ENCODE measurements at regions not wholly inside any gene's neighbourhood (a gene's known extent, or its start where the extent isn't known, plus 50 kb on each side); places are given as distances from the start of the nearest gene placed in this dataset.
"Not testable (repeated sequence)": the region's sequence is repeated elsewhere in the genome, so short reads cannot be mapped to it uniquely, and the experiment has no call there.

DNA sequence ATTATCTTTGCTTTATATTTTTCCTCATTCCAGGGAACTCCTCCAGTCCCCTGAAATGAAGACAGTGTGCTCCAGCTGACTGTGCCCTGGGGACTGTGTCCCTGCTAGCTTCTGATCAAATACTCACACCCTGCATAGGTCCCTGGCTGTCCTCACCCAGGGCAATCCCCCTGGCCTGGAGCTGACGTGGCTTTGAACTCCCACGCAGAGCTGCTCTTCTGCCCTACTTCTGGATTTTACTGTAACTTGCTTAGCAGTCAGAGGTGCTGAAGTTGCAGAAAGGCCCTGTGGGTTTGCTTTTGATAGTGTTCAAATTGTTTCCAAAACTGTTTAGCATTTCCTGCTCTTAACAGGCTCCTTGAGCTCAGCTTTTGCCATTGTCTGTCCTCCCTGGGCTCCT is 186.5 kb downstream of the FASLG start (continued):
- TF ChIP-seq, protein P1, sequence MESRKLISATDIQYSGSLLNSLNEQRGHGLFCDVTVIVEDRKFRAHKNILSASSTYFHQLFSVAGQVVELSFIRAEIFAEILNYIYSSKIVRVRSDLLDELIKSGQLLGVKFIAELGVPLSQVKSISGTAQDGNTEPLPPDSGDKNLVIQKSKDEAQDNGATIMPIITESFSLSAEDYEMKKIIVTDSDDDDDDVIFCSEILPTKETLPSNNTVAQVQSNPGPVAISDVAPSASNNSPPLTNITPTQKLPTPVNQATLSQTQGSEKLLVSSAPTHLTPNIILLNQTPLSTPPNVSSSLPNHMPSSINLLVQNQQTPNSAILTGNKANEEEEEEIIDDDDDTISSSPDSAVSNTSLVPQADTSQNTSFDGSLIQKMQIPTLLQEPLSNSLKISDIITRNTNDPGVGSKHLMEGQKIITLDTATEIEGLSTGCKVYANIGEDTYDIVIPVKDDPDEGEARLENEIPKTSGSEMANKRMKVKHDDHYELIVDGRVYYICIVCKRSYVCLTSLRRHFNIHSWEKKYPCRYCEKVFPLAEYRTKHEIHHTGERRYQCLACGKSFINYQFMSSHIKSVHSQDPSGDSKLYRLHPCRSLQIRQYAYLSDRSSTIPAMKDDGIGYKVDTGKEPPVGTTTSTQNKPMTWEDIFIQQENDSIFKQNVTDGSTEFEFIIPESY (IDR thresholded peaks at IDR 0.05; ENCODE audit: borderline replicate concordance, low read depth) = no peak
- TF ChIP-seq, protein P2, sequence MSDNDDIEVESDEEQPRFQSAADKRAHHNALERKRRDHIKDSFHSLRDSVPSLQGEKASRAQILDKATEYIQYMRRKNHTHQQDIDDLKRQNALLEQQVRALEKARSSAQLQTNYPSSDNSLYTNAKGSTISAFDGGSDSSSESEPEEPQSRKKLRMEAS (IDR thresholded peaks at IDR 0.05; ENCODE audit: low read depth) = no peak
- no peak for TF ChIP-seq CHD2 (IDR thresholded peaks at IDR 0.05; ENCODE audit: low read length, partially characterized antibody)

DNA sequence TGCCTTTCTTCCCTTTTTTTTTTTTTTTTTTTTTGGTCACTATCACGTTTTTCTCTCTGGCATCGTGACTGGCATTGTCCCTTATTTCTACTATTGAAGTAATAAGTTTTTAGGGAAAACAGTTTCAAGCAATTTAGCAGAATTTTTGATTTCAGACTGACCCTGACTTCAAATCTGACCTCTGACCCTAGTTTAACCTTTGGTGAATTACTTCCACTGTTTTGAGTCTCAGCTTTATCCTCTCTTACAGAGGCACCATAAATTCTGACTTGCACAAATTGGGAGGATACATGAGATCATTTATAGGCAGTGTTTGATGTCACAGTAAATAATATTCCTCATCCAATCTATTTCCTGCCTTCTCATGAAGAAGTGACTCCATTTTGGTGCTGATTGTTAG is 187.0 kb downstream of the FASLG start:
- Histone ChIP-seq H3K9ac (no peak overlapping the region), H3K27ac (ENCODE audit: low read depth in 2 of 2, low read length in 1 of 2) (no peak overlapping the region), H3F3A (replicated peaks; ENCODE audit: insufficient read depth) (no peaks in the 10 kb centered on the region), H3K4me3 (ENCODE audit: low read depth in 2 of 2, low read length in 1 of 2) (no peak overlapping the region), H3K9me3 (no peaks in the 10 kb centered on the region), H3K4me2 (no peak overlapping the region), H3K9me2 (no peaks in the 10 kb centered on the region), H3K79me2 (ENCODE audit: insufficient read depth) (no peaks in the 10 kb centered on the region), H2AFZ (ENCODE audit: low read depth) (no peak overlapping the region), H3K4me1 (ENCODE audit: control insufficient read depth in 1 of 2, insufficient read depth in 2 of 2, low read depth in 1 of 2, low read length in 1 of 2) (peaks cover 0 to 3% of the 10 kb centered on the region in 2 experiments; a peak in 2 of 4 replicates), H4K20me1 (ENCODE audit: insufficient read depth) (no peaks in the 10 kb centered on the region), H3K36me3 (replicated peaks in 1 of 2; ENCODE audit: control insufficient read depth in 1 of 2, insufficient read depth in 2 of 2, low read length in 1 of 2) (peaks cover 0 to 2% of the 10 kb centered on the region in 2 experiments), H3K27me3 (ENCODE audit: insufficient read depth) (no peaks in the 10 kb centered on the region)
- ChIA-PET POLR2A (no interaction called here), CTCF (no interaction called here)
- DNase-seq = no peak
- WGBS (ENCODE audit: low lambda C conversion rate) = 92% methylated on average over 2 of the region's 2 CpGs
- TF ChIP-seq CHD2 (IDR thresholded peaks at IDR 0.05; ENCODE audit: low read length, partially characterized antibody) (no peak), NFIC (IDR thresholded peaks at IDR 0.05; ENCODE audit: borderline replicate concordance) (no peak)

DNA sequence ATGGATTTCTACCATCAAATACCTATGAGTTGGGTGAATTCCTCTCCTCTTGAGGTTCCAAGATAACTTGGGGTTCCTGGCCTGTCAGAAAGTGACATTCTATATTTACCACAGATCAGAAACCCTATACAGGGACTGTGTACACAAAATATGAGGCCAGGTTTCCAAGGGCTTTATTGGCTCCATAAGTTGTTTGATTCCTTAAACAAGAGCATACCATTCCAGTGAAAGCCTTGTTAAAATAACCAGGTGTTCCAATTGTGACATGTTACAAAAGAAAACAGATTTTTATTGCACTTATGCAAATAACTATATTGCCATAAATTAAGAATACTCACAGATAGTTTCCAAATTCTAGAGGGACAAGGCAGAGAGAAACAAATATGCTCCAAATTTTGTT is 188.9 kb downstream of the FASLG start:
- H3K9me3 ChIP-seq; DNase-seq; H3K4me1 ChIP-seq (ENCODE audit: control insufficient read depth in 1 of 2, insufficient read depth in 2 of 2, low read depth in 1 of 2, low read length in 1 of 2); H3K27me3 ChIP-seq (ENCODE audit: insufficient read depth); H4K20me1 ChIP-seq (ENCODE audit: insufficient read depth); CTCF ChIA-PET; H3K9ac ChIP-seq; H3K36me3 ChIP-seq (replicated peaks in 1 of 2; ENCODE audit: control insufficient read depth in 1 of 2, insufficient read depth in 2 of 2, low read length in 1 of 2); H3K4me3 ChIP-seq (ENCODE audit: low read depth in 2 of 2, low read length in 1 of 2); POLR2A ChIA-PET; H3K79me2 ChIP-seq (ENCODE audit: insufficient read depth); H3K4me2 ChIP-seq; H3F3A ChIP-seq (replicated peaks; ENCODE audit: insufficient read depth); H2AFZ ChIP-seq (ENCODE audit: low read depth); H3K27ac ChIP-seq (ENCODE audit: low read depth in 2 of 2, low read length in 1 of 2); H3K9me2 ChIP-seq: not testable (repeated sequence)

DNA sequence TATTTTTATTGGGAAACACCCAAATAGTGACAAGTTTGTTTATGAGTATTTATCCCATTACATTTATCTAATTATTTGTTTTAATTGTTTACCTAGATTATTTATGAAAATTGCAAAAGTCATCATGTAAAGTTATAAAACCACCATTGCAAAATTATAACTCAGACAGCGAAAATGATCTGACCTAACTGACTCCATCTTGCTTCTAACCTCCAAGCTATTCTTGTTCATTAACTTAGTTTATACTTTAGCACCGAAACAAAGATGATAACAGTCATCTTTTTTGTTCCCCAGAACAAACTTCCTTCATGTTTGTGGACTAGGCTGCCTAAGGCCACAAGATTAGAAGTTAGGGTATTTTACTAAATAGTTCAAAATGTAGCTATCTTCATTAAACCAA is 190.8 kb downstream of the FASLG start:
- no peak overlapping the region for H3K9ac ChIP-seq
- H3K79me2 ChIP-seq (ENCODE audit: insufficient read depth) = no peaks in the 10 kb centered on the region
- 95% methylated on average over 2 of the region's 2 CpGs for WGBS (ENCODE audit: low lambda C conversion rate)
- no peak for DNase-seq
- H3K36me3 ChIP-seq (replicated peaks in 1 of 2; ENCODE audit: control insufficient read depth in 1 of 2, insufficient read depth in 2 of 2, low read length in 1 of 2) = peaks cover 0 to 2% of the 10 kb centered on the region in 2 experiments
- H3K27me3 ChIP-seq (ENCODE audit: insufficient read depth) = no peaks in the 10 kb centered on the region
- POLR2A ChIA-PET = no interaction called here
- H4K20me1 ChIP-seq (ENCODE audit: insufficient read depth) = no peaks in the 10 kb centered on the region
- TF ChIP-seq FOXJ3 (CRISPR knock-in tag; IDR thresholded peaks at IDR 0.05) (no peak), RXRA (IDR thresholded peaks at IDR 0.05; ENCODE audit: borderline replicate concordance, low read depth) (no peak), FOSL2 (IDR thresholded peaks at IDR 0.05; ENCODE audit: borderline replicate concordance, low read depth) (no peak), SIN3A (IDR thresholded peaks at IDR 0.05; ENCODE audit: borderline replicate concordance, low read depth, low read length) (no peak), EP300 (IDR thresholded peaks at IDR 0.05; ENCODE audit: borderline replicate concordance in 1 of 2, low read depth in 1 of 2, low read length in 1 of 2) (no peak)
- TF ChIP-seq, protein P2 (IDR thresholded peaks at IDR 0.05; ENCODE audit: low read depth) = no peak
- TF ChIP-seq, protein P3, sequence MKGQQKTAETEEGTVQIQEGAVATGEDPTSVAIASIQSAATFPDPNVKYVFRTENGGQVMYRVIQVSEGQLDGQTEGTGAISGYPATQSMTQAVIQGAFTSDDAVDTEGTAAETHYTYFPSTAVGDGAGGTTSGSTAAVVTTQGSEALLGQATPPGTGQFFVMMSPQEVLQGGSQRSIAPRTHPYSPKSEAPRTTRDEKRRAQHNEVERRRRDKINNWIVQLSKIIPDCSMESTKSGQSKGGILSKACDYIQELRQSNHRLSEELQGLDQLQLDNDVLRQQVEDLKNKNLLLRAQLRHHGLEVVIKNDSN (IDR thresholded peaks at IDR 0.05; ENCODE audit: borderline replicate concordance, low read depth) = no peak
- H3K4me2 ChIP-seq = no peak overlapping the region
- H3K9me3 ChIP-seq = no peaks in the 10 kb centered on the region
- no peak overlapping the region for H2AFZ ChIP-seq (ENCODE audit: low read depth)
- H3F3A ChIP-seq (replicated peaks; ENCODE audit: insufficient read depth) = no peaks in the 10 kb centered on the region
- peaks cover 0 to 3% of the 10 kb centered on the region in 2 experiments; a peak in 2 of 4 replicates for H3K4me1 ChIP-seq (ENCODE audit: control insufficient read depth in 1 of 2, insufficient read depth in 2 of 2, low read depth in 1 of 2, low read length in 1 of 2)
- CTCF ChIA-PET = no interaction called here
- H3K4me3 ChIP-seq (ENCODE audit: low read depth in 2 of 2, low read length in 1 of 2) = no peak overlapping the region
- no peaks in the 10 kb centered on the region for H3K9me2 ChIP-seq
- H3K27ac ChIP-seq (ENCODE audit: low read depth in 2 of 2, low read length in 1 of 2) = no peak overlapping the region; a peak in 1 of 4 replicates

All from SK-N-SH (cell line).